ENCODE measurements at regions not wholly inside any gene's neighbourhood (a gene's known extent, or its start where the extent isn't known, plus 50 kb on each side); places are given as distances from the start of the nearest gene placed in this dataset.

DNA sequence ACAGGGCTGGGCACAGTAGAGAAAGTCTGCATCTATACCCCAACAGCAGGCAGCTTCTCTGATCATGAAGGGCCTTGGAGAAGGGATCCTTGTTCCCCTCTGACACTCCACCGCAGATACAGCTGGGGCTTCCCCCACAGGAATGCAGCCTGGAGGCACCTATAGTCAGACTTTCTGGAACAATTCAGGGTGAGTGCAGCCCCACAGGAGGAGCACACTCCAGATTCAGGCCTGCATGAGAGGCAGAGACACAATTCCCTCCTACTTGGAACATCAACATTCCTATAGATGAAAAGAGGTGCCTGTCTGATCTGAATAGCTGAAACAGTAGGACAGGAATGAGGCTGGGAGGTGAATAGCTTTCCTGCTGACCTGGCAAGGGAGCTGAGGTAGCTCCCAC is 1298.0 kb upstream of the CNTN5 start:
- H3K4me1 ChIP-seq, result no peaks in the 10 kb centered on the region
- H3K36me3 ChIP-seq, result no peaks in the 10 kb centered on the region
- no peaks in the 10 kb centered on the region for H3K27me3 ChIP-seq (ENCODE audit: low read depth)
- no peak overlapping the region for H3K27ac ChIP-seq
- H3K4me3 ChIP-seq, result no peak overlapping the region
- intact Hi-C loops (cut with DNase I), result no loop called here
- H3K9me3 ChIP-seq, result no peaks in the 10 kb centered on the region
- TF ChIP-seq, protein P1, sequence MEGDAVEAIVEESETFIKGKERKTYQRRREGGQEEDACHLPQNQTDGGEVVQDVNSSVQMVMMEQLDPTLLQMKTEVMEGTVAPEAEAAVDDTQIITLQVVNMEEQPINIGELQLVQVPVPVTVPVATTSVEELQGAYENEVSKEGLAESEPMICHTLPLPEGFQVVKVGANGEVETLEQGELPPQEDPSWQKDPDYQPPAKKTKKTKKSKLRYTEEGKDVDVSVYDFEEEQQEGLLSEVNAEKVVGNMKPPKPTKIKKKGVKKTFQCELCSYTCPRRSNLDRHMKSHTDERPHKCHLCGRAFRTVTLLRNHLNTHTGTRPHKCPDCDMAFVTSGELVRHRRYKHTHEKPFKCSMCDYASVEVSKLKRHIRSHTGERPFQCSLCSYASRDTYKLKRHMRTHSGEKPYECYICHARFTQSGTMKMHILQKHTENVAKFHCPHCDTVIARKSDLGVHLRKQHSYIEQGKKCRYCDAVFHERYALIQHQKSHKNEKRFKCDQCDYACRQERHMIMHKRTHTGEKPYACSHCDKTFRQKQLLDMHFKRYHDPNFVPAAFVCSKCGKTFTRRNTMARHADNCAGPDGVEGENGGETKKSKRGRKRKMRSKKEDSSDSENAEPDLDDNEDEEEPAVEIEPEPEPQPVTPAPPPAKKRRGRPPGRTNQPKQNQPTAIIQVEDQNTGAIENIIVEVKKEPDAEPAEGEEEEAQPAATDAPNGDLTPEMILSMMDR (IDR thresholded peaks at IDR 0.05), result no peak
- ATAC-seq, result no peak
- DNase-seq, result no peak

DNA sequence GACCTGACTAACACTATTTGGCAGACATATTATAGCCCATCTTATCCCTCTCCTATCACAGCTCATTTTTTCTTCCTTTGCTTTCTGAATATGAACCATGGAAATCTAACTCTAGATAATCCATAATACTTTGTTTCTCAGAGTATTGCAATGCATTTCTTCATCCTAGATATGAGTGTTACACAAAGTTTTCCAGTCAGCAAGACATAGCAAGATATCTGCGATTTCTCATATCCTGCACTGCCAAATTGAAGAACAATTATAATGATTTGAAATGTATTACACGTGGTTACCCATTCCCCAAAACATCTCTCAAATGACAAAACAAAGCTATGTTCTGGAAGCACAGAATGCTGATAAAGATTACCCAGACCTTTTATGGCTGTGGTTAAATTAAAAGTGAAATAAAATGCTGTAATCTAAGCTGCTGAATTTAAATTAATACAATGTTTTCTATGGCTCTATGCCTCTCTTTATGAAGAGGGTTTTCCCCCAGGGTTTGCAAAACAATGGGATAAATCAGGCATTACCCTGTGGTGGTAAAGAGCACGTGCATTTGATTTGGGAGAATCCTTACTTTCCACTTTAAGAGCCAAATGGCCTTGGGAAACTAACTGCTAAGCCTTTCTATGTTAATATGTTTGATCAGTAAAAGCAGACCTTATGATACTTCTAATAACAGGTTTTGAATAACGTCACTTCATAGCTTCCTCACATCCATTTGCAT is 1291.0 kb upstream of the CNTN5 start:
- ATAC-seq, result no peak
- Histone ChIP-seq H3K4me3 (no peak overlapping the region), H3K9me3 (no peaks in the 10 kb centered on the region), H3K4me1 (no peaks in the 10 kb centered on the region), H3K27ac (no peak overlapping the region), H3K36me3 (no peaks in the 10 kb centered on the region), H3K27me3 (ENCODE audit: low read depth) (no peaks in the 10 kb centered on the region)
- no peak for DNase-seq
- intact Hi-C loops (cut with DNase I), result no loop called here
- TF ChIP-seq, protein P1 (IDR thresholded peaks at IDR 0.05), result no peak

DNA sequence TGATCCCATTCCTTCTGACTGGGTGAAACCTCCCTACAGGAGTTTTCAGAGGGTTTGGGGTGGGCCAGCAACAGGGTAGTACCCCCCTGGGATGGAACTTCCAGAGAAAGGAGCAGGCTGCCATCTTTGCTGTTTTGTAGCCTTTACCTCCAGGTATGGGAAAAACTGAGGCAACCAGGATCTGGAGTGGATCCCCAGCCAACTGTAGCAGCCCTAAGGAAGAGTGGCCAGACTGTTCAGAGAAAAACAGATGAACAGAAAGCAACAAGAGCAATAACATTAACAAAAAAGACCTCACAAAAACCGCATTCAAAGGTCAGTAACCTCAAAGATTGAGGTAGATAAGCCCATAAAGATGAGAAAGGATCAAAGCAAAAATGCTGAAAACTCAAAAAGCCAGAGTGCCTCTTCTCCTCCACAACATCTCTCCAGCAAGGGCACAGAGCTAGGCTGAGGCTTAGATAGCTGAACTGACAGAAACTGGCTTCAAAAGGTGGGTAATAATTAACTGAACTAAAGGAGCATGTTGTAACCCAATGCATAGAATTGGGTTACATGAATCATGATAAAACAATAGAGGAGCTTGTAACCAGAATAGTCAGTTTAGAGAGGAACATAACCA is 1288.6 kb upstream of the CNTN5 start:
- intact Hi-C loops (cut with DNase I), result no loop called here
- Histone ChIP-seq H3K36me3 (no peaks in the 10 kb centered on the region), H3K9me3 (peaks cover 6% of the 10 kb centered on the region), H3K27ac (no peak overlapping the region), H3K4me1 (no peaks in the 10 kb centered on the region), H3K4me3 (no peak overlapping the region), H3K27me3 (ENCODE audit: low read depth) (no peaks in the 10 kb centered on the region)
- DNase-seq, result no peak
- TF ChIP-seq, protein P1 (IDR thresholded peaks at IDR 0.05), result no peak
- no peak for ATAC-seq

DNA sequence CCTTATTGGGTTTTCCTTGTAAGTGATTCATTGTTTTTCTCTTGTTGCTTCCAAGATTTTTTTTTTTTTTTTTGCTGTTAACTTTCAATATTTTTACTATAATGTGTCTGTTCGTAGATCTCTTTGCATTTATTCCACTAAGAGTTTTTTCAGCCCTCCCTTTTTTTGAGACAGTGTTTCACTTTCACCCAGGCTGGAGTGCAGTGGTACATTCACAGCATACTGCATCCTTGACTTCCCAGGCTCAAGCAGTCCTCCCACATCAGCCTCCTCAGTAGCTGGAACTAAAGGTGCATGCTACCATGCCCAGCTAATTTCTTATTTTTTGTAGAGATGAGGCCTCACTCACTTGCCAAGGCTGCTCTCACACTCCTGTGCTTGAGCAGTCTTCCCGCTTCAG is 1282.0 kb upstream of the CNTN5 start:
- Histone ChIP-seq H3K4me3 (no peak overlapping the region), H3K27ac (no peak overlapping the region), H3K36me3 (no peaks in the 10 kb centered on the region), H3K27me3 (ENCODE audit: low read depth) (no peaks in the 10 kb centered on the region), H3K4me1 (no peaks in the 10 kb centered on the region), H3K9me3 (peaks cover 6% of the 10 kb centered on the region)
- TF ChIP-seq, protein P1 (IDR thresholded peaks at IDR 0.05), result no peak
- intact Hi-C loops (cut with DNase I), result no loop called here
- no peak for ATAC-seq
- no peak for DNase-seq

DNA sequence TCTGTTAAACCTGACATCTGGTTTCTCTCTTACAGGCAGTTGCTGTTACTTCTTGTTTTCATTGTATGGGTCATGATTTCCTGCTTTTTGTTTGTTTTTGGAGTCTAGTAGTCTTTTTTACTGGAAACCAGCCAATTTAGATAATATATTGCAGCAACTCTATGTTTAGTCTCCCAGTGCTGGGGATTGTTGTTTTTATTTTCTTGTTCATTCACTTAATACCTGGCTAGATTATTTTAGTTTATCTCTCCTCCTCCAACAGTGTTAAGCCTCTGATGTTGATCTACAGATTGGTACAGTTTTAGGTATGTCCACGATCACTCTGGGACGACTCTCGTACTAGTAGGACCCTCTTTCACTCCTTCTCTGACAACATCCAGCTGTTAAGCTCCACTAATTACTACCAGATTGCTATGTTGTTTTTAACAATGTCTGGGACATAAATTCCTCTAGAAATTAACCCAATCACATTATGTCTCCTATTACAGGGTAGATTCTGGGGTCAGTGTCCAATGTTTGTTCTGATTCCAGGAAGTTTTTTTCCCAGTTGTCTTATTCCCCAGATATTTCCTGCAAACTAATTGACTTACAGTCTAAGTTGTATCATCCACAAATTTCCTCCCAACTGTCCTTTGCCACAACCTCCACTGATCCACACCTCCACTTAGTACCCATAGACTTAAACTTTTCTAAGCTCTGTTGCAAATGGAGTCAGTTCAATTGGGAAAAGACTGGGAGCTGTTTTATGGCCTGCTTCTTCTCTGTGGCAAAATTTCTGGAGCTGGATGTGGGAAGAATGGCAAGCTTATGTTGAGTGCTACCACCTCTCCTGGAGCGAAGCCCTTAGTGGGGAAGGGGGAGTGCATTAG is 1280.6 kb upstream of the CNTN5 start:
- peaks cover 6% of the 10 kb centered on the region for H3K9me3 ChIP-seq
- TF ChIP-seq, protein P1 (IDR thresholded peaks at IDR 0.05), result no peak
- no peak for ATAC-seq
- intact Hi-C loops (cut with DNase I), result no loop called here
- no peaks in the 10 kb centered on the region for H3K36me3 ChIP-seq
- no peak overlapping the region for H3K4me3 ChIP-seq
- H3K4me1 ChIP-seq, result no peaks in the 10 kb centered on the region
- H3K27ac ChIP-seq, result no peak overlapping the region
- H3K27me3 ChIP-seq (ENCODE audit: low read depth), result no peaks in the 10 kb centered on the region
- no peak for DNase-seq
